ENCODE measurements at regions not wholly inside any gene's neighbourhood (a gene's known extent, or its start where the extent isn't known, plus 50 kb on each side); places are given as distances from the start of the nearest gene placed in this dataset.

GRCh38 chr6:14322841-14323240, 205.3 kb downstream of the CD83 start:
- peaks cover 41% of the 10 kb centered on the region for H3K27me3 Mint-ChIP-seq (ENCODE audit: unreplicated experiment)
- H3K4me3 Mint-ChIP-seq (ENCODE audit: unreplicated experiment), result no peak overlapping the region
- H3K27ac Mint-ChIP-seq (ENCODE audit: unreplicated experiment), result no peak overlapping the region
- H3K36me3 Mint-ChIP-seq (ENCODE audit: unreplicated experiment), result no peaks in the 10 kb centered on the region
- TF ChIP-seq, protein P1, sequence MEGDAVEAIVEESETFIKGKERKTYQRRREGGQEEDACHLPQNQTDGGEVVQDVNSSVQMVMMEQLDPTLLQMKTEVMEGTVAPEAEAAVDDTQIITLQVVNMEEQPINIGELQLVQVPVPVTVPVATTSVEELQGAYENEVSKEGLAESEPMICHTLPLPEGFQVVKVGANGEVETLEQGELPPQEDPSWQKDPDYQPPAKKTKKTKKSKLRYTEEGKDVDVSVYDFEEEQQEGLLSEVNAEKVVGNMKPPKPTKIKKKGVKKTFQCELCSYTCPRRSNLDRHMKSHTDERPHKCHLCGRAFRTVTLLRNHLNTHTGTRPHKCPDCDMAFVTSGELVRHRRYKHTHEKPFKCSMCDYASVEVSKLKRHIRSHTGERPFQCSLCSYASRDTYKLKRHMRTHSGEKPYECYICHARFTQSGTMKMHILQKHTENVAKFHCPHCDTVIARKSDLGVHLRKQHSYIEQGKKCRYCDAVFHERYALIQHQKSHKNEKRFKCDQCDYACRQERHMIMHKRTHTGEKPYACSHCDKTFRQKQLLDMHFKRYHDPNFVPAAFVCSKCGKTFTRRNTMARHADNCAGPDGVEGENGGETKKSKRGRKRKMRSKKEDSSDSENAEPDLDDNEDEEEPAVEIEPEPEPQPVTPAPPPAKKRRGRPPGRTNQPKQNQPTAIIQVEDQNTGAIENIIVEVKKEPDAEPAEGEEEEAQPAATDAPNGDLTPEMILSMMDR (IDR thresholded peaks at IDR 0.05), result no peak
- H3K9me3 Mint-ChIP-seq (ENCODE audit: unreplicated experiment), result no peaks in the 10 kb centered on the region
- DNase-seq (ENCODE audit: extremely low spot score, unreplicated experiment), result no peak
- H3K4me1 Mint-ChIP-seq (ENCODE audit: unreplicated experiment), result no peaks in the 10 kb centered on the region

- Mint-ChIP-seq H3K9me3 (ENCODE audit: unreplicated experiment) (no peaks in the 10 kb centered on the region), H3K27me3 (ENCODE audit: unreplicated experiment) (peaks cover 30% of the 10 kb centered on the region)
- TF ChIP-seq, protein P1 (IDR thresholded peaks at IDR 0.05), result no peak
These were observed 209.2 kb downstream of the CD83 start for GRCh38 chr6:14326774-14327173.

GRCh38 chr6:14328163-14328562, 210.6 kb downstream of the CD83 start:
- no peak for DNase-seq (ENCODE audit: extremely low spot score, unreplicated experiment)
- TF ChIP-seq, protein P1 (IDR thresholded peaks at IDR 0.05), result no peak
- Mint-ChIP-seq H3K9me3 (ENCODE audit: unreplicated experiment) (no peaks in the 10 kb centered on the region), H3K36me3 (ENCODE audit: unreplicated experiment) (no peaks in the 10 kb centered on the region), H3K4me3 (ENCODE audit: unreplicated experiment) (no peak overlapping the region), H3K4me1 (ENCODE audit: unreplicated experiment) (no peaks in the 10 kb centered on the region), H3K27me3 (ENCODE audit: unreplicated experiment) (peaks cover 25% of the 10 kb centered on the region), H3K27ac (ENCODE audit: unreplicated experiment) (no peak overlapping the region)

More at GRCh38 chr6:14326774-14327173, 209.2 kb downstream of the CD83 start:
- no peak overlapping the region for H3K27ac Mint-ChIP-seq (ENCODE audit: unreplicated experiment)
- DNase-seq (ENCODE audit: extremely low spot score, unreplicated experiment), result no peak
- H3K4me1 Mint-ChIP-seq (ENCODE audit: unreplicated experiment), result no peaks in the 10 kb centered on the region
- no peak overlapping the region for H3K4me3 Mint-ChIP-seq (ENCODE audit: unreplicated experiment)
- no peaks in the 10 kb centered on the region for H3K36me3 Mint-ChIP-seq (ENCODE audit: unreplicated experiment)

DNA sequence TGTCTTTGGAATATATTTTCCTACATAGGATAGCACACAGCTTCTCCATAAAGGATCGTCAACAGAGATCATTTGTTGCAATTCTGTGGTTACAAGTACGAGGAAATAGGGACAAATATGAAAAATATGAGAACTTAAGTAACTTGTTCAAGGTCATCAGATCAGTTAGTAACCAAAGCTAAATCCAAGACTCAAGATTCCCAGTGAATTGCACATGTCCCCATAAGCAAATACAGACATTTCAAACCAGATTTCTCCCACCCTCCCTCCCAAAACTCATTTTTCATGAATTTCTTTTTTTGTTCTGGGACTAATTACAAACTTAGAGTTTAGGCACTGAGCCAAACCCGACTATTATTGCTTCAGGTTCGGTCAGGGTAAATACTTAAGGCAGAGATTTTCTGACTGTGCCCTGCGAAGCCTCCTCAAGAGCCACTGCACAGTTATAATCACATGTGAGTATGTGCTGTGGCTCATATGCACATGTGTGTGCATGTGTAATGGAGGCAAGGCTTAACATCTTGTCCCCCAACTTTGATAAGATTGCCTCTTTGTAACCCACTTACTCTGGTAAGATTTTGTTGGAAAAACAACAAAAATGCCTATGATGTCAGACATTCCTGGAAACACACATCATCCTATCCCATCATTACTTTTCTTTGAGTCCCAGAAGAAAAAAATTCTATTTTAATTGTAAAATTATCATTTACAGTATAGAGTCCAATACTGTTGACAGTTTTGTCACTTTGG, 216.2 kb downstream of the CD83 start:
- TF ChIP-seq, protein P1 (IDR thresholded peaks at IDR 0.05), result no peak
- H3K27me3 Mint-ChIP-seq (ENCODE audit: unreplicated experiment), result peaks cover 10% of the 10 kb centered on the region
- DNase-seq (ENCODE audit: extremely low spot score, unreplicated experiment), result no peak
- H3K4me1 Mint-ChIP-seq (ENCODE audit: unreplicated experiment), result peaks cover 3% of the 10 kb centered on the region
- no peaks in the 10 kb centered on the region for H3K36me3 Mint-ChIP-seq (ENCODE audit: unreplicated experiment)
- H3K4me3 Mint-ChIP-seq (ENCODE audit: unreplicated experiment), result no peak overlapping the region
- H3K27ac Mint-ChIP-seq (ENCODE audit: unreplicated experiment), result no peak overlapping the region
- peaks cover 6% of the 10 kb centered on the region for H3K9me3 Mint-ChIP-seq (ENCODE audit: unreplicated experiment)

DNA sequence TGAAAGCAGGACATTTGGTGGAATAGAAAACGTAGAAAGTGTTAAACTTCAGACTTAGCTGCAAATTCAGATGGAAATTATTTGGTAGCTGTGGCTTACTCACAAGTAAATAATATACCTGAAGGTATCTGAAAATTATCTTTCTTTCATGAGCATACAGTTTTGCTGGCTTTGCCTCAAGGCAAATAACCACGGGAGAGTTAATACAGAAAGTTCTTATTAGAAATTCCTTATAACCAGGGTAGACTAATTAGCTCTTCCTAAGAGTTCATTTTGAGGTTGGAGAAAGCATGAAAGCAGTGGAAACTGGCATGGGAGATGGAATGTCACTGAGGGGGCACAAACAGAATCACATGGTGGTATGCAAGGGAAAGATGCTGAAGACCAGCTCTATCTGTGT, 217.5 kb downstream of the CD83 start:
- Mint-ChIP-seq H3K36me3 (ENCODE audit: unreplicated experiment) (no peaks in the 10 kb centered on the region), H3K4me3 (ENCODE audit: unreplicated experiment) (no peak overlapping the region), H3K27ac (ENCODE audit: unreplicated experiment) (no peak overlapping the region), H3K9me3 (ENCODE audit: unreplicated experiment) (peaks cover 6% of the 10 kb centered on the region), H3K27me3 (ENCODE audit: unreplicated experiment) (peaks cover 11% of the 10 kb centered on the region), H3K4me1 (ENCODE audit: unreplicated experiment) (peaks cover 3% of the 10 kb centered on the region)
- TF ChIP-seq, protein P1 (IDR thresholded peaks at IDR 0.05), result no peak
- no peak for DNase-seq (ENCODE audit: extremely low spot score, unreplicated experiment)

Data from osteocyte (in vitro differentiated cells).